Smooth muscle cell (in vitro differentiated cells): ENCODE measurements at regions not wholly inside any gene's neighbourhood (a gene's known extent, or its start where the extent isn't known, plus 50 kb on each side); places are given as distances from the start of the nearest gene placed in this dataset.

Experiments
- DNase-seq: peaks from one replicate; lab custom pipeline; 2025; ENCODE audit not compliant: unreplicated experiment; lab: John Stamatoyannopoulos, UW
- H2AFZ ChIP-seq: fragments of 200-600 bp; sonication (generic); 2 replicates; pipeline ENCODE4 v1.6.0; 2016; ENCODE audit warnings: antibody characterized with exemption, low read depth, mild to moderate bottlenecking
- H3F3A ChIP-seq: fragments of 200-600 bp; sonication (generic); 2 replicates; pipeline ENCODE4 v1.6.0; 2017; ENCODE audit warnings: antibody characterized with exemption, low read depth
- H3K27ac ChIP-seq: fragments of 200-600 bp; sonication (generic); 2 replicates; pipeline ENCODE4 v1.5.1; 2016; ENCODE audit warnings: low read depth, mild to moderate bottlenecking
- H3K27me3 ChIP-seq: fragments of 200-600 bp; sonication (generic); 2 replicates; pipeline ENCODE4 v1.6.1; 2016; ENCODE audit warnings: low read depth, mild to moderate bottlenecking
- H3K36me3 ChIP-seq: fragments of 200-600 bp; sonication (generic); 2 replicates; pipeline ENCODE4 v1.5.1; 2016; ENCODE audit warnings: low read depth
- H3K4me1 ChIP-seq: fragments of 200-600 bp; sonication (generic); 2 replicates; pipeline ENCODE4 v1.5.1; 2016; ENCODE audit warnings: low read depth
- H3K4me2 ChIP-seq: fragments of 200-600 bp; sonication (generic); 2 replicates; pipeline ENCODE4 v1.6.0; 2016; ENCODE audit warnings: mild to moderate bottlenecking
- H3K4me3 ChIP-seq: fragments of 200-600 bp; sonication (generic); 2 replicates; pipeline ENCODE4 v1.5.1; 2016; ENCODE audit warnings: mild to moderate bottlenecking
- H3K79me2 ChIP-seq: fragments of 200-600 bp; sonication (generic); 2 replicates; pipeline ENCODE4 v1.6.0; 2016; ENCODE audit warnings: low read depth, mild to moderate bottlenecking
- H3K9ac ChIP-seq: fragments of 200-600 bp; sonication (generic); 2 replicates; pipeline ENCODE4 v1.6.0; 2016; ENCODE audit warnings: low read depth
- H3K9me3 ChIP-seq: fragments of 200-600 bp; sonication (generic); replicated peaks from 2 replicates; pipeline ENCODE4 v1.5.1; 2016; ENCODE audit warnings: low read depth
- H4K20me1 ChIP-seq: fragments of 200-600 bp; sonication (generic); 2 replicates; pipeline ENCODE4 v1.6.0; 2016; ENCODE audit warnings: low read depth
- WGBS: methylation state at CpG from one replicate; pipeline ENCODE4 v1.1.7; 2016; ENCODE audit warnings: low lambda C conversion rate; 5-methylcytosine and 5-hydroxymethylcytosine counted together
- TF ChIP-seq, protein P1 (sequence below): fragments of 200-600 bp; sonication (generic); IDR thresholded peaks from 2 replicates; pipeline ENCODE4 v1.5.1; 2017; ENCODE audit warnings: borderline replicate concordance, mild to moderate bottlenecking, antibody characterized with exemption; ENCODE audit not compliant: insufficient read depth, poor library complexity, severe bottlenecking

DNA sequence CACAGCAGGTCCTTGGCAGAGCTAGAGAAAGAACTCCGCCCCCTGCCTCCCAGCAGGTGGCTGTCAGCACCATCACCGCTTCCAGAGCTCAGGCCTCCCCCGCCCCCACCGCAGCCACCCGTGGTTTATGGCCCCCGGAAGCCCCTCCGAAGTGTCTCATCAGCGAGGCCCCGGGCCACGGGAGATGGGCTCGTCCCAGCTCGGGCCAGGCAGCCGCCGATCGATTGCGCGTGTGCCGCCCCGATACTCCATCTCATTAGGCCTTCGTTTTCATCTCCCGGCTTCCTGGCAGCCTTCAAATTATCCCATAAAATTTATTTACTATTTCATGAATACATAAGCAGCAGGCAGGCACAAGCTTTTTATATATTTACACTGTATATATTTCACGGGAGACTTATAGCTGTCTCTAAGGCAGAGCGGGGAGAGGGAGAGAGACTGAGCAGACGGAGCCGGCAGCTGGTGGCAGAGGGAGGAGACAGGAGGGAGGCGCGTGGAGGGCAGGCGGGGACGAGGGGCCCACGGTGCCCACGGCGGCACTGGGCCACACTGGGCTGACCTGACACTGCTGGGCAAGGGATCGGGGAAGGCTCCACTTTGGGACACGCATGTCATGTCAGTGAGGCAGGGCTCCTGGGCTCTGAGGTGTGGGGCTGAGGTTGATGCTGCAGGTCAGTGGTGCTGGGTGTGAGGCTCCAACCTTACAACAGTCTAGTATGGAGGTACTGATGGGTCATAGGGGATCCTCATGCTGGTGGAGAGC lies 241.2 kb downstream of the RBM19 start:
- H3K9me3 ChIP-seq, result no peaks in the 10 kb centered on the region
- no peak overlapping the region for H3K27ac ChIP-seq
- H3K36me3 ChIP-seq, result no peaks in the 10 kb centered on the region
- DNase-seq, result no peak
- no peaks in the 10 kb centered on the region for H3K79me2 ChIP-seq
- no peaks in the 10 kb centered on the region for H3K4me1 ChIP-seq
- no peak overlapping the region for H2AFZ ChIP-seq
- no peaks in the 10 kb centered on the region for H3F3A ChIP-seq
- H3K27me3 ChIP-seq, result peaks cover 18% of the 10 kb centered on the region
- H3K9ac ChIP-seq, result no peak overlapping the region
- no peak overlapping the region for H3K4me2 ChIP-seq
- TF ChIP-seq, protein P1, sequence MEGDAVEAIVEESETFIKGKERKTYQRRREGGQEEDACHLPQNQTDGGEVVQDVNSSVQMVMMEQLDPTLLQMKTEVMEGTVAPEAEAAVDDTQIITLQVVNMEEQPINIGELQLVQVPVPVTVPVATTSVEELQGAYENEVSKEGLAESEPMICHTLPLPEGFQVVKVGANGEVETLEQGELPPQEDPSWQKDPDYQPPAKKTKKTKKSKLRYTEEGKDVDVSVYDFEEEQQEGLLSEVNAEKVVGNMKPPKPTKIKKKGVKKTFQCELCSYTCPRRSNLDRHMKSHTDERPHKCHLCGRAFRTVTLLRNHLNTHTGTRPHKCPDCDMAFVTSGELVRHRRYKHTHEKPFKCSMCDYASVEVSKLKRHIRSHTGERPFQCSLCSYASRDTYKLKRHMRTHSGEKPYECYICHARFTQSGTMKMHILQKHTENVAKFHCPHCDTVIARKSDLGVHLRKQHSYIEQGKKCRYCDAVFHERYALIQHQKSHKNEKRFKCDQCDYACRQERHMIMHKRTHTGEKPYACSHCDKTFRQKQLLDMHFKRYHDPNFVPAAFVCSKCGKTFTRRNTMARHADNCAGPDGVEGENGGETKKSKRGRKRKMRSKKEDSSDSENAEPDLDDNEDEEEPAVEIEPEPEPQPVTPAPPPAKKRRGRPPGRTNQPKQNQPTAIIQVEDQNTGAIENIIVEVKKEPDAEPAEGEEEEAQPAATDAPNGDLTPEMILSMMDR, result no peak
- 88% methylated on average over 29 of the region's 34 CpGs for WGBS
- H3K4me3 ChIP-seq, result no peak overlapping the region
- H4K20me1 ChIP-seq, result no peaks in the 10 kb centered on the region

DNA sequence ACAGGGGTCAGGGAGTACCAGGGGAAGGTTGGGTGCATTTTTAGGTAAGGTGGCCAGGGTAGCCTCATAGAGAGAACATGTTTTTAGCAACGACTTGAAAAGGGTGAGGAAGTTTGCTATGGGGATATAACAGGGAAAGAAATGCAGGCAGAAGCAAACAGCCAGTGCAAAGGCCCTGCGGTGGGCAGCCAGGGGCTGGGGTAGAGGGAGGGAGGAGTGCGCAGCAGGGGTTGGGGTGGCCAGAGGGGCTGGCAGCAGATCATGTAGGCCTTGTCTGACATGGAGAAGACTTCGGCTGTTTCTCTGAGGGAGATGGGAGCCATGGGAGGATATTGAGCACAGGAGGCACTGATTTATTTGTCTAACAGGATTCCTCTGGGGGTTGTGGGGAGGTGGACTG lies 242.5 kb downstream of the RBM19 start:
- Histone ChIP-seq H3K4me3 (no peak overlapping the region), H3K4me2 (no peak overlapping the region), H2AFZ (no peak overlapping the region), H3K27me3 (peaks cover 15% of the 10 kb centered on the region), H3F3A (no peaks in the 10 kb centered on the region), H3K9ac (no peak overlapping the region), H3K9me3 (no peaks in the 10 kb centered on the region), H4K20me1 (no peaks in the 10 kb centered on the region), H3K36me3 (no peaks in the 10 kb centered on the region), H3K27ac (no peak overlapping the region), H3K4me1 (no peaks in the 10 kb centered on the region), H3K79me2 (no peaks in the 10 kb centered on the region)
- no peak for DNase-seq
- TF ChIP-seq, protein P1, result no peak
- WGBS, result 93% methylated on average over 4 of the region's 4 CpGs

DNA sequence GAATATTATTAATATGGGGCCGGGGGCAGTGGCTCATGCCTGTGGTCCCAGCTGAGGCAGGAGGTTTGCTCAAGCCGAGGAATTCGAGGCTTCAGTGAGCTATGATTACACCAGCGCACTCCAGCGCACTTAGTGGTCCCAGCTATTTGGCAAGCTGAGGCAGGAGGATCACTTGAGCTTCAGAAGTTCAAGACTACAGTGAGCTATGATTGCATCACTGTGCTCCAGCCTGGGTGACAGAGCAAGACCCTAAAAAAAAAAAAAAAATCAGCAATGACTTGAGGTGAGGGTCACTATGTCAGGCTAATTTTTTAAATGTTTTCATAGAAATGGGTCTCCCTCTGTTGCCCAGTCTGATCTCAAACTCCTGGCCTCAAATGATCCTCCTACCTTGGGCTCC lies 243.4 kb downstream of the RBM19 start:
- Histone ChIP-seq H3F3A (no peaks in the 10 kb centered on the region), H3K79me2 (no peaks in the 10 kb centered on the region), H2AFZ (no peak overlapping the region), H3K9me3 (no peaks in the 10 kb centered on the region), H3K36me3 (no peaks in the 10 kb centered on the region), H4K20me1 (no peaks in the 10 kb centered on the region), H3K4me1 (no peaks in the 10 kb centered on the region), H3K4me3 (no peak overlapping the region), H3K4me2 (no peak overlapping the region), H3K27me3 (peaks cover 15% of the 10 kb centered on the region), H3K27ac (no peak overlapping the region), H3K9ac (no peak overlapping the region)
- WGBS, result 89% methylated on average over 5 of the region's 5 CpGs
- no peak for DNase-seq
- TF ChIP-seq, protein P1, result no peak

DNA sequence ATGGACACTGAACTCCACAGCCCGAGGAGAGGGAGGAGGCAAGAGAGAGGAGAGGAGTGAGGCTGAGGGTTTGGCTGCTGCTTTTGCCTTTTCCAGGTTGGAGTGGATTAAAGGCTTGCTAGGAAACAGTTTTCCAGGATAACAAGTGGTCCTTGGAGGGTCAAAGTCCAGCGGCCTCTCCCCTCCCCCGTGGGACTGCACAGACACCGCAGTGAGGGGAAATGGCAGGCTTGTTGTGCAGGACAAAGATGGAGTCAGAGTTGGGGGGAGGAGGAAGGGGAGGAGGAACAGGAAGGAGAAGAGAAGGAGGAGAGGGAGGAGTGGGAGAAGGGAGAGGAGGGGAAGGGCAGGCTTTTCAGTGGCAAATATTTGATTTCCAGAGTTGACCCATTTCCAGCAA lies 245.5 kb downstream of the RBM19 start:
- H3F3A ChIP-seq, result no peaks in the 10 kb centered on the region
- WGBS, result 82% methylated on average over 4 of the region's 4 CpGs
- DNase-seq, result no peak
- H3K4me2 ChIP-seq, result no peak overlapping the region
- no peak overlapping the region for H3K4me3 ChIP-seq
- no peak overlapping the region for H2AFZ ChIP-seq
- H3K27me3 ChIP-seq, result peaks cover 15% of the 10 kb centered on the region
- H3K4me1 ChIP-seq, result no peaks in the 10 kb centered on the region
- no peaks in the 10 kb centered on the region for H3K9me3 ChIP-seq
- TF ChIP-seq, protein P1, result no peak
- no peak overlapping the region for H3K27ac ChIP-seq
- H4K20me1 ChIP-seq, result no peaks in the 10 kb centered on the region
- H3K9ac ChIP-seq, result no peak overlapping the region
- no peaks in the 10 kb centered on the region for H3K36me3 ChIP-seq
- no peaks in the 10 kb centered on the region for H3K79me2 ChIP-seq
